Activated T-helper 2 cell treated with anti-CD3 and anti-CD28 coated beads, Interferon-gamma antibody, Interleukin-2, Interleukin-4, amounts not matched to agents 10 μg/mL and 5 μg/mL and 100 μg/mL, durations not matched to agents 14 hours and 24 hours and 36 hours (primary cell): ENCODE measurements at regions not wholly inside any gene's neighbourhood (a gene's known extent, or its start where the extent isn't known, plus 50 kb on each side); places are given as distances from the start of the nearest gene placed in this dataset.

ENCODE experiments used
- DNase-seq: peaks from one replicate; pipeline ENCODE4 v3.0.0; 2021; ENCODE audit warnings: low spot score
- H3K27ac Mint-ChIP-seq: one replicate; pipeline ENCODE4 v1.8.0; 2021; ENCODE audit warnings: mixed read lengths
- H3K27me3 Mint-ChIP-seq: one replicate; pipeline ENCODE4 v1.8.0; 2021; ENCODE audit warnings: low read depth, mixed read lengths
- H3K36me3 Mint-ChIP-seq: one replicate; pipeline ENCODE4 v1.8.0; 2021; ENCODE audit warnings: low read depth, mixed read lengths
- H3K4me1 Mint-ChIP-seq: one replicate; pipeline ENCODE4 v1.8.0; 2021; ENCODE audit warnings: low read depth, mixed read lengths
- H3K4me3 Mint-ChIP-seq: one replicate; pipeline ENCODE4 v1.8.0; 2021; ENCODE audit warnings: low read depth, mild to moderate bottlenecking, moderate library complexity, mixed read lengths
- H3K9me3 Mint-ChIP-seq: one replicate; pipeline ENCODE4 v1.8.0; 2021; ENCODE audit warnings: mixed read lengths
- intact Hi-C: fragments of 100-400 bp; cut with micrococcal nuclease; formaldehyde crosslinking; loops from one replicate; pipeline ENCODE4 v1.15.1; 2023

DNA sequence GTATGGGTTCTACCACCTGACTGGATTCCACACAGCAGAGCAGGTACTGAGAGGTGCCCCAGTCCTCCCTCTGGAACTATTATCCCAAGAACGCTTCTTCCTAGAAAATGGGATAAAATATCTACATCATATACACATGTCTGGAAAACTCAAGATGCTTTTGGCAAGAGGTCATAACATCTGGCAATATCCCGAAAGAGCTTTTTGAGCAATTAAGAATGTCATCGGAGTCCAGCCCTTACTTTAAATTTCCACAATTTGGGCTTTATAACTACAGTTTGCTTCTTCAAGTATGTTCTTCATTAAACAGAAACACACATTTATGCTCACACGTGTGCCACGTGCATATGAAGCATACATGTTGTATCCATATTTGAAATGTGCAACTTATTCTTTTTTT is 365.9 kb upstream of the THBS1 start:
- no peaks in the 10 kb centered on the region for H3K4me1 Mint-ChIP-seq
- intact Hi-C loops, result no loop called here
- no peak overlapping the region for H3K27ac Mint-ChIP-seq
- no peak overlapping the region for H3K4me3 Mint-ChIP-seq
- peaks cover 15% of the 10 kb centered on the region for H3K27me3 Mint-ChIP-seq
- DNase-seq, result no peak
- no peaks in the 10 kb centered on the region for H3K9me3 Mint-ChIP-seq
- no peaks in the 10 kb centered on the region for H3K36me3 Mint-ChIP-seq

DNA sequence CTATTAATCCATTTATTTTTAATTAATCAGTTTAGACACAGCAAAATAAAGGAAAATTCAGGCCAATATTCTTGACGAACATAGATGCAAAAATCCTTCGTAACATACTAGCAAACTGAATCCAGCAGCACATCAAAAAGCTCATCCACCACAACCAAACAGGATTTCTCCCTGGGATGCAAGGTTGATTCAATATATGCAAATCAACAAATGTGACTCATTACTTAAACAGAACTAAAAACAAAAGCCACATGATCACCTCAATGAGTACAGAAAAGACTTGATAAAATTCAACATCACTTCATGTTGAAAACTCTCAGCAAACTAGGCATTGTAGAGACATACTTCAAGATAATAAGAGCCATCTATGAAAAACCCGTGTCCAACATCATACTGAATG is 364.1 kb upstream of the THBS1 start:
- no peak overlapping the region for H3K4me3 Mint-ChIP-seq
- H3K27me3 Mint-ChIP-seq, result peaks cover 19% of the 10 kb centered on the region
- intact Hi-C loops, result no loop called here
- no peak for DNase-seq
- no peak overlapping the region for H3K27ac Mint-ChIP-seq
- H3K9me3 Mint-ChIP-seq, result no peaks in the 10 kb centered on the region
- H3K4me1 Mint-ChIP-seq, result no peaks in the 10 kb centered on the region
- no peaks in the 10 kb centered on the region for H3K36me3 Mint-ChIP-seq

DNA sequence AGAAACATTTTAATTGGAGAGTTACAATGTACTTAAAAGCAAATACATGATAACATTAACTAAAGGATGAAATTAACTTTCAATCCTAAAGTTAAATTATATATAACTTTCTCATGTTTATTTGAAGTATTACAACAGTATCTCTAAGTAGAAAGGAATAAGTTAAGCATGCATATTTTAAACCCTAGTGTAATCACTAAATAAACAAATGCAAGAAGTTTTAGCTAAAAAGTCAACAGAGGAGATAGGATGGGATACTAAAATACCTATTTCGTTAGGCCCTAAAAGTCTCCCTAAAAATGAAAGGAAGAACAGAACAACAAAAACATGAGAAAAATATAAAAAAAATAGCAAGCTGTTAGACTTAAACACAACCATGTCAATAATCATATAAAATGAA is 361.3 kb upstream of the THBS1 start:
- H3K36me3 Mint-ChIP-seq, result no peaks in the 10 kb centered on the region
- no peaks in the 10 kb centered on the region for H3K9me3 Mint-ChIP-seq
- H3K4me1 Mint-ChIP-seq, result no peaks in the 10 kb centered on the region
- no peak for DNase-seq
- H3K27me3 Mint-ChIP-seq, result peaks cover 16% of the 10 kb centered on the region
- no peak overlapping the region for H3K4me3 Mint-ChIP-seq
- H3K27ac Mint-ChIP-seq, result no peak overlapping the region
- intact Hi-C loops, result no loop called here

DNA sequence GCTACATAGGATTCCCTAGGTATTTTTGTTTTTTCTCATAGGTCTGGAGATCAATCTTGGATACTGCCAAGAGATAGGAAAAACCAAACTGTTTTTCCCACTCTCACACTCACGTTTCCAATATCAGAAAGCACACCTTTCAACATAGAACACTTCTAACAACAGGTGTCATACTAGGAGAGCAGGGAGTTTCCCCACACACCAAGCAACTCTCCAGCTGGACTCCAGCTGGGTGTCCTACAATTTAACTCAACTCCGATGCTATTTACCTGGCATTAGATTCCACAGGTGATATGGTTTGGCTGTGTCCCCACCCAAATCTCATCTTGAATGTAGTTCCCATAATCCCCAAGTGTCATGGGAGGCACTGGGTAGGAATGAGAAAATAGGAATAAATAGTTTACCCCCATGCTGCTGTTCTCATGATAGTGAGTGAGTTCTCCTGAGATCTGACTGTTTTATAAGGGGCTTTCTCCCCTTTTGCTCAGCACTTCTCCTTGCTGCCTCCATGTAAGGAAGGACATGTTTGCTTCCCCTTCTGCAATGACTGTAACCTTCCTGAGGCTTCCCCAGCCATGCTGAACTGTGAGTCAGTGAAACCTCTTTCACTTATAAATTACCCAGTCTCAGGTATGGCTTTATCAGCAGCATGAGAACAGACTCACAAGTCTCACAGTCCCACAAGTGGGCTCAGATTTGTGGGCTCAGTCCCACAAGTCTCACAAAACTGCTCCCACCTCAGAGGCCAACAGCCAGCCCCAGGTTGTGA is 354.5 kb upstream of the THBS1 start:
- Mint-ChIP-seq H3K36me3 (no peaks in the 10 kb centered on the region), H3K27ac (no peak overlapping the region), H3K4me1 (no peaks in the 10 kb centered on the region), H3K27me3 (peaks cover 10% of the 10 kb centered on the region), H3K4me3 (no peak overlapping the region), H3K9me3 (no peaks in the 10 kb centered on the region)
- intact Hi-C loops, result no loop called here
- DNase-seq, result no peak

DNA sequence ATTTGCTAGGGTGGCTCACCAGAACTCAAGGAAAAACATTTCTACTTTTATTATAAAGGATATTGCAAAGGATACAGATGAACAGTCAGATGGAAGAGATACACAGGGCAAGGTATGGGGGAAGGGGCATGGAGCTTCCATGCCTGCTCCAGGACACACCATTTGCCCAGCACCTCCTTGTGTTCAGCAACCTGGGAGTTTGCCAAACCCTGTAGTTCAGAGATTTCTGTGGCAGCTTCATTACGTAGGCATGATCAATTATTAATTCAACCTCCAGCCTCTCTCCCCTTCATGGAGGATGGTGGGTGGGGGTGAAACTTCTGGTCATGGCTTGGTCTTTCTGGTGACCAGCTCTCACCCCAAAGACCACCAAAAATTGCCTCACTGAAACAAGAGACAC is 353.9 kb upstream of the THBS1 start:
- no peak overlapping the region for H3K4me3 Mint-ChIP-seq
- H3K27me3 Mint-ChIP-seq, result peaks cover 10% of the 10 kb centered on the region
- H3K4me1 Mint-ChIP-seq, result no peaks in the 10 kb centered on the region
- H3K27ac Mint-ChIP-seq, result no peak overlapping the region
- no peaks in the 10 kb centered on the region for H3K36me3 Mint-ChIP-seq
- intact Hi-C loops, result no loop called here
- H3K9me3 Mint-ChIP-seq, result no peaks in the 10 kb centered on the region
- no peak for DNase-seq

DNA sequence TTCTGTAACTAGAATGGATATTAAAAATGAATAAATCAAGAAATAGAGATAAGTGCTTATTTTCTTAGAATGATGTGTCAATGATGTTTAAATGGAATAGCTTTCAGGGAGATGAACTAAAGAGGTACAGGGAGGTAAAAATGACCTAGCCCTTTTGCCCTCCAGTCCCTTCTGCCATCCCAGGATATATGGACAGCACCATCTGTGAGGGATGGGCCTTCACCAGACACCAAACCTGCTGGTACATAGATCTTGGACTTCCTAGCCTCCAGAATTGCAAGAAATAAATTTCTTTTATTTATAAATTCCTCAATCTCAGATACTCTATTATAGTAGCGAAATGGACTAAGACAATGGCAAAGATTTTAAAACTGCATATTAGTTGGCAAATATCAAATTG is 352.0 kb upstream of the THBS1 start:
- peaks cover 10% of the 10 kb centered on the region for H3K27me3 Mint-ChIP-seq
- no peak for DNase-seq
- H3K9me3 Mint-ChIP-seq, result no peaks in the 10 kb centered on the region
- no peak overlapping the region for H3K27ac Mint-ChIP-seq
- H3K4me3 Mint-ChIP-seq, result no peak overlapping the region
- H3K36me3 Mint-ChIP-seq, result no peaks in the 10 kb centered on the region
- H3K4me1 Mint-ChIP-seq, result no peaks in the 10 kb centered on the region
- intact Hi-C loops, result no loop called here

DNA sequence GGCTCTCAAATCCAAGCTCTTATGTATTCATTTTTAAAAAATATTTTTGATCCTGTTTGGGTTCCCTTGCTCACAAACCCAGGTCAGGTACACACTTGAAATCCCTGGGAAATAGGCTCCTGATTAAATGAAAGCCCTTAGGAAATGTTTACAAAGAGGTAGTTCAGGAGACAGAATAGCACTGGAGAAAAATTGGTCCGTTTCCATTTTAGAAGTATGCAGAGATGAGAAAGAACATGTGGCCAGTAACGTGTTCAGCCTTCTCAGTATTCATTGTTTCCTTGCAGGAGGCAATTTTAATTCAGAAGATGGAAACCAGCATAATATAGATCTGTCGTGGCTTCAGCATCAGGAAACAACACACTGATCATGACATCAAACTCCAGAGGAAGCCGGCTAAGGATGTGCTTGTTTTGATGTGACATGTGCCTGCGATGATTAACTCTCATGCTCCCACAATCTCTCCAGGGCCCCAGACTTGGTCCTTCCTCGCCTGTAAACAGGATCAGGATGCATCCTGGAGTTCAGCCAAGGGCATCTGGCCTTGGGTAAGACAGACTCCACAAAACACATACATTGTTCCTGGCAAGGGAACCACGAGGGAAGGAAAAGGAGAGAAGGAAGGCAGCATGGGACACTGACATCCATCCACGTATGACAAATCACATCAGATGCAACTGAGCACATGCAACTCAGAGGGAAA is 350.5 kb upstream of the THBS1 start:
- H3K27ac Mint-ChIP-seq, result no peak overlapping the region
- H3K4me1 Mint-ChIP-seq, result peaks cover 4% of the 10 kb centered on the region
- H3K36me3 Mint-ChIP-seq, result no peaks in the 10 kb centered on the region
- no peaks in the 10 kb centered on the region for H3K9me3 Mint-ChIP-seq
- intact Hi-C loops, result no loop called here
- no peak for DNase-seq
- peaks cover 10% of the 10 kb centered on the region for H3K27me3 Mint-ChIP-seq
- no peak overlapping the region for H3K4me3 Mint-ChIP-seq

DNA sequence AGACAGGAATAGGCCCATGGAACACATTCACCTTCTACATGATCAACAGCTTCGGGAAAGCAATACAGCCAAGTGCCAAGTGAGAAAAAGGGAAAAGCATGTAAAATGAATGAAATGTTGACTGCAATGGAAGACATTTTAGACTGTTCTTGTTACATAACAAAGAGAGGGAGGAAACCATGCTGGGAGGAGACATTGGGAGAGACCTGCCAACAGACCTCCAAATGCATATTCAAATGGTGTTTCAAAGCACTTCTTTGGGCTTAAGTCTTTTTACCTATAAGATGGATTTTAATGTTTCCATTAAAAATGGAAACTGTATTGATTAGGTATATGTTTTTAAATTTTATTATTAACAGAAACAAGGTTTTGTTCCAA is 350.0 kb upstream of the THBS1 start:
- H3K4me1 Mint-ChIP-seq, result peaks cover 9% of the 10 kb centered on the region
- H3K36me3 Mint-ChIP-seq, result no peaks in the 10 kb centered on the region
- no peak overlapping the region for H3K27ac Mint-ChIP-seq
- no peaks in the 10 kb centered on the region for H3K9me3 Mint-ChIP-seq
- intact Hi-C loops, result no loop called here
- H3K27me3 Mint-ChIP-seq, result peaks cover 10% of the 10 kb centered on the region
- DNase-seq, result no peak
- no peak overlapping the region for H3K4me3 Mint-ChIP-seq

DNA sequence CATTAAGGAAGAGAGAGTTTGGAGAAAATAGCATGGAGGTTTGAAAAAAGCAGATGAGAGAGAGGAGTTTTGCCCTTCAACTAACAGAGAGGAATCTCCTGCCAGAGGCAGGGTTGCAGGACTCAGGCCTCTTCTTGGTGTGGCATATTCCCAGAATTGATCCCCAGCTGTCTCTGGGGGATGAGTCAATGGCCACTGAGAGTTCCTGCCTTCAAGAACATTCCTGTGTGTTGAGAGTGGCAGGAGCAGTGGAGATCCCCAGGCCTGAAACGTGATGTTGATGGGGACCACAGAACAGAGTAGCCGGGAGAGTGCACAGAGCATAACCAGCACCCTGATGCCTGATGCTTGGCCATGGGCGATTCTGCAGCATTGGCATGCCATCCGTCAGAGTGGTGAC is 348.4 kb upstream of the THBS1 start:
- no peak for DNase-seq
- Mint-ChIP-seq H3K27me3 (peaks cover 8% of the 10 kb centered on the region), H3K36me3 (no peaks in the 10 kb centered on the region), H3K9me3 (no peaks in the 10 kb centered on the region), H3K4me1 (peaks cover 10% of the 10 kb centered on the region), H3K4me3 (no peak overlapping the region), H3K27ac (no peak overlapping the region)
- intact Hi-C loops, result no loop called here

DNA sequence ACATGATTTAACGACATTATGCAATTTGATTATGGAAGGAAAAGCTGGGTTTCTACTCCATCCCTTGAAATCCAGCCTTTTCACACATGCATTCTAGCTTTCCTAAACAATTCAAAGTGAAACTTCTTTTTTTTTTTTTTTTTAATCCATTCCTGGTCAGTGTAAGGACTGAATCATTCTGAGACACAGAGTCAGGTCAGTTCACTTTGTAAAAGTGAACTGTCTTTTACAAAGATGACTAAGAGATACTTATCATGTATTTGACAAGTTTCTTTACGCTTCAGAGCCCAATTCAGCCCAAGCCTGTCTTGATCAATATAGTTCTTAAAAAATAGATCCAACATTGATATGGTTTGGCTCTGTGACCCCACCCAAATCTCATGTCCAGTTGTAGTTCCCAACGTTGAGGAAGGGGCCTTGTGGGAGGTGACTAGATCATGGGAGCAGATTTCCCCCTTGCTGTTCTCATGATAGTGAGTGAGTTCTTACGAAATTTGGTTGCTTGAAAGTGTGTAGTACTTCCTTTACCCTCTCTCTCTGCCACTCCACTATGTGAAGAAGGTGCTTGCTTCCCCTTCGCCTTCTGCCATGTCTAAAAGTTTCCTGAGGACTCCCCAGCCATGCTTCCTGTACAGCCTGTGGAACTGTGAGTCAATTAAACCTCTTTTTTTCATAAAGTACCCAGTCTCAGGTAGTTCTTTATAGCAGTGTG is 345.6 kb upstream of the THBS1 start:
- no peaks in the 10 kb centered on the region for H3K36me3 Mint-ChIP-seq
- intact Hi-C loops, result no loop called here
- H3K27ac Mint-ChIP-seq, result peak overlapping the region; percentile 33
- peaks cover 9% of the 10 kb centered on the region for H3K27me3 Mint-ChIP-seq
- no peak overlapping the region for H3K4me3 Mint-ChIP-seq
- DNase-seq, result no peak
- H3K9me3 Mint-ChIP-seq, result no peaks in the 10 kb centered on the region
- peaks cover 10% of the 10 kb centered on the region for H3K4me1 Mint-ChIP-seq

DNA sequence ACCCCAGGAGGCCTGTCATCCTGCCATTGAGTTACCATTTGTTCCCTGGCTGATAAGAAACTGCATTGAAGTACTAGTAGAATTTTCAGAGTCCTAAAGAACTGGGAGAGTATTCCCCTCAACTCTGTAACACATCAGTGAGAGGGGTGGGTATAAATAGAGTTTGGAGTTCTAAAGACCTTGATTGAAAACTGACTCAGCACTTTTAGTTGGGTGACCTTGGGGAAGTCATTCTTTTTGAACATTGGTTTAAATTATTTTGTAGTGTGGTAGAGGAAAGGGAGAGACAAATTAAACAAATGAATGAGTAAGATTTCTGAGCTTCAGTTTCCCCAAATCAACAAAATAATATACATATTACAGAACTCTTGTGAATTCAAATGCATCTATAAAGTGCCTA is 344.5 kb upstream of the THBS1 start:
- H3K9me3 Mint-ChIP-seq, result no peaks in the 10 kb centered on the region
- H3K4me1 Mint-ChIP-seq, result peaks cover 10% of the 10 kb centered on the region
- intact Hi-C loops, result no loop called here
- no peak overlapping the region for H3K27ac Mint-ChIP-seq
- no peak overlapping the region for H3K4me3 Mint-ChIP-seq
- H3K27me3 Mint-ChIP-seq, result peaks cover 5% of the 10 kb centered on the region
- DNase-seq, result no peak
- no peaks in the 10 kb centered on the region for H3K36me3 Mint-ChIP-seq

DNA sequence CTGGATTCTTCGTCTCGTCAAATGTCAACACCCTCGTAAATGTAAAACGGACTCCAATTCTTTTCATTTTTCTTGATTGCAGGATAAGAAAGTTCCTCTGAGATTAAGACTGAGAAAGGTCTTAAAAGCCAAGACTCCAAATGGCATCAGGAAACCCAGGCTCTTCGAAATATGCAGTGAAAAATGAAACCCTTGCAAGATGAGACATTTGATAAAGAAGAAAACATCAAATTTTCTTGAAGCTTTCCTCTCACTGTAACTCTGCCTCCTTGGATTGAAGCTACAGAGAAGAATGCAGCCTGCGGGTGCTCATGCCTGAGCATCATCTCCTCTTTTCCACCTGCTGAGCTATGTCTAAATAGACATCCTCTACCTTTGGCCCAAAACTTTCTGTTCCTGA is 342.4 kb upstream of the THBS1 start:
- Mint-ChIP-seq H3K36me3 (no peaks in the 10 kb centered on the region), H3K4me3 (no peak overlapping the region), H3K4me1 (peaks cover 10% of the 10 kb centered on the region), H3K27me3 (peaks cover 5% of the 10 kb centered on the region), H3K27ac (no peak overlapping the region), H3K9me3 (no peaks in the 10 kb centered on the region)
- no peak for DNase-seq
- intact Hi-C loops, result no loop called here

DNA sequence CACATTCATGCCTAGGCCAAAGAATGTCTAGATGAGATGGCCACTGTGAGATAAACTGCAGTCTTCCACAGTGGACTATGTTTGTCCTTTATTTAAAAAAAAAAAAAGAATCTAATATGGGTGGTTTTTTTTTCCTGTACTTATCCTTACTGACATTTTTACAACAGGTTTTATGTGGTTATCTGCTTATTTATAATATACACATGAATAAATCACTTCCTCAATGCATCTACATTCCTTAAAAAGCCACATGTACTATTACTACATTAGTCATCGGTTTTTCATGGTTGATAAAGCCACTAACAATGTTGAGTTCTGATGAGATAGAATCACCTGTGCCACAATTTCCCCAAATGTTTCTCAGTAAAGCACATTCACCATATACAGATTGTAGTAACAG is 341.3 kb upstream of the THBS1 start:
- H3K27me3 Mint-ChIP-seq, result peaks cover 5% of the 10 kb centered on the region
- H3K4me1 Mint-ChIP-seq, result peaks cover 10% of the 10 kb centered on the region
- no peak overlapping the region for H3K27ac Mint-ChIP-seq
- no peak for DNase-seq
- H3K36me3 Mint-ChIP-seq, result no peaks in the 10 kb centered on the region
- H3K9me3 Mint-ChIP-seq, result no peaks in the 10 kb centered on the region
- intact Hi-C loops, result no loop called here
- H3K4me3 Mint-ChIP-seq, result no peak overlapping the region
